Thyroid gland (tissue), 4 donors: ENCODE measurements at regions not wholly inside any gene's neighbourhood (a gene's known extent, or its start where the extent isn't known, plus 50 kb on each side); places are given as distances from the start of the nearest gene placed in this dataset.
"Not testable (repeated sequence)": the region's sequence is repeated elsewhere in the genome, so short reads cannot be mapped to it uniquely, and the experiment has no call there.

Experiments used
- DNase-seq, 2 donors: peaks; one replicate each; pipeline ENCODE4 v3.0.0-alpha.2; 2019
- H3K27ac ChIP-seq, 3 donors: fragments of 200-600 bp; sonication (generic); 1 replicate in 2 of 3; 2 replicates in 1 of 3; pipeline ENCODE4 v1.5.1; 2016 to 2019; ENCODE audit warnings: mild to moderate bottlenecking in 1 of 3, moderate library complexity in 1 of 3
- H3K27me3 ChIP-seq: fragments of 200-600 bp; sonication (generic); one replicate; pipeline ENCODE4 v1.5.1; 2019
- H3K36me3 ChIP-seq, 2 donors: fragments of 200-600 bp; sonication (generic); one replicate each; pipeline ENCODE4 v1.5.1; 2016 to 2019
- H3K4me1 ChIP-seq, 2 donors: fragments of 200-600 bp; sonication (generic); one replicate each; pipeline ENCODE4 v1.5.1; 2017 to 2019
- H3K4me3 ChIP-seq, 3 donors: fragments of 200-600 bp; sonication (generic); replicated peaks in 1 of 3; 1 replicate in 2 of 3; 2 replicates in 1 of 3; pipeline ENCODE4 v1.5.1; 2016; ENCODE audit warnings: mild to moderate bottlenecking in 1 of 3
- H3K9me3 ChIP-seq: fragments of 200-600 bp; sonication (generic); one replicate; pipeline ENCODE4 v1.5.1; 2017
- CTCF ChIP-seq, 6 experiments: fragments of 200-600 bp in 3 of 6; fragments of 450-650 bp in 3 of 6; sonication (generic) in 3 of 6; IDR thresholded peaks; one replicate each; pipeline ENCODE4 v1.5.1; 2016 to 2019; ENCODE audit warnings: antibody characterized with exemption in 6 of 6, mild to moderate bottlenecking in 2 of 6, inconsistent platforms in 1 of 6, moderate library complexity in 1 of 6
- POLR2A ChIP-seq, 2 donors: fragments of 450-650 bp; IDR thresholded peaks; one replicate each; pipeline ENCODE4 v1.6.1; 2017; ENCODE audit warnings: antibody characterized with exemption in 2 of 2, mild to moderate bottlenecking in 2 of 2, moderate library complexity in 1 of 2
- WGBS, 2 donors: methylation state at CpG; one replicate each; pipeline ENCODE4 v1.1.5; 2017; 5-methylcytosine and 5-hydroxymethylcytosine counted together
- intact Hi-C: fragments of 100-400 bp; cut with DNase I; formaldehyde crosslinking; loops from one replicate; pipeline ENCODE4 v1.15.1; 2023

- H3K27ac ChIP-seq = no peak overlapping the region
- no peaks in the 10 kb centered on the region for H3K27me3 ChIP-seq
- intact Hi-C loops = no loop called here
Observed at GRCh38 chr10:117454502-117454901, 79.3 kb upstream of the PDZD8 start.

GRCh38 chr10:117453484-117453883 is 78.2 kb upstream of the PDZD8 start:
- H3K9me3 ChIP-seq, intact Hi-C loops, H3K27ac ChIP-seq, H3K4me3 ChIP-seq, H3K36me3 ChIP-seq, H3K4me1 ChIP-seq, H3K27me3 ChIP-seq, DNase-seq: not testable (repeated sequence)
- 85 to 86% methylated on average over 5 of the region's 5 CpGs for WGBS, 2 donors

More at GRCh38 chr10:117454502-117454901, 79.3 kb upstream of the PDZD8 start:
- no peak for DNase-seq
- TF ChIP-seq POLR2A (IDR thresholded peaks at IDR 0.05) (no peak), CTCF (IDR thresholded peaks at IDR 0.05) (no peak)
- Histone ChIP-seq H3K9me3 (no peaks in the 10 kb centered on the region), H3K4me3 (no peak overlapping the region), H3K36me3 (no peaks in the 10 kb centered on the region), H3K4me1 (peaks cover 0 to 14% of the 10 kb centered on the region in 2 donors)
- WGBS, 2 donors = 53 to 73% methylated on average over 1 of the region's 1 CpG

DNA sequence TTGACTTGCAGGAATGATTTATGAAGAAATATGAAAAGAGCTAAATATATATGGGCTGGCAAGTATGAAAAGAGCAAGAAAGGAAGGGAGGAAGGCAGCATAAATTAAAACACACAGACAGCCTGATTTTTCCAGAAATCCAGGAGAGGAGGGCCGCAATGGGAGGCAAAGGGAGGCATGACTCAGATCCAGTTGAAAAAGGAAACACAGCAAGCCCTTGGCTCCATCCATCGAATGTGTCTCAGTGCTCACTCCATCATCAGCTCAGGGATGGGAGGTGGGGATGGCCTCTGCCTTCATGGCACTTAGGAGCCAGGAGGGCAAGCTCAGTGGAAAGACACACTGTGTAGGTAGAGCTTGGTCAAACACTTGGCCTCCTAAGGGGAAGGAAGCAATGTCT is 75.7 kb upstream of the PDZD8 start:
- H3K27me3 ChIP-seq = no peaks in the 10 kb centered on the region
- WGBS, 2 donors = 81% methylated on average over 2 of the region's 2 CpGs
- intact Hi-C loops = no loop called here
- no peak overlapping the region for H3K4me3 ChIP-seq
- no peaks in the 10 kb centered on the region for H3K36me3 ChIP-seq
- DNase-seq = no peak
- peaks cover 0 to under 1% of the 10 kb centered on the region in 2 donors for H3K4me1 ChIP-seq
- no peak for TF ChIP-seq CTCF (IDR thresholded peaks at IDR 0.05)
- no peak for TF ChIP-seq POLR2A (IDR thresholded peaks at IDR 0.05)
- no peaks in the 10 kb centered on the region for H3K9me3 ChIP-seq
- H3K27ac ChIP-seq = no peak overlapping the region

GRCh38 chr10:117449636-117450035 is 74.4 kb upstream of the PDZD8 start:
- Histone ChIP-seq H3K4me1 (no peaks in the 10 kb centered on the region), H3K4me3 (no peak overlapping the region), H3K36me3 (no peaks in the 10 kb centered on the region), H3K27me3 (no peaks in the 10 kb centered on the region), H3K9me3 (no peaks in the 10 kb centered on the region), H3K27ac (no peak overlapping the region)
- WGBS, 2 donors = 64 to 67% methylated on average over 6 of the region's 6 CpGs
- intact Hi-C loops = loop anchor here (10.0 kb wide), 1 partner anchor 235 kb away; no protein-coding TSS in a partner anchor
- DNase-seq = no peak
- TF ChIP-seq CTCF (IDR thresholded peaks at IDR 0.05) (no peak), POLR2A (IDR thresholded peaks at IDR 0.05) (no peak)

- no peak for DNase-seq
- 26 to 28% methylated on average over 5 of the region's 5 CpGs for WGBS, 2 donors
- no peaks in the 10 kb centered on the region for H3K4me1 ChIP-seq
- no peaks in the 10 kb centered on the region for H3K9me3 ChIP-seq
- intact Hi-C loops = loop anchor here (10.0 kb wide), 1 partner anchor 234 kb away; no protein-coding TSS in a partner anchor
- TF ChIP-seq CTCF (IDR thresholded peaks at IDR 0.05) = no peak
- no peak for TF ChIP-seq POLR2A (IDR thresholded peaks at IDR 0.05)
- no peak overlapping the region for H3K27ac ChIP-seq
- no peak overlapping the region for H3K4me3 ChIP-seq
- H3K36me3 ChIP-seq = no peaks in the 10 kb centered on the region
- H3K27me3 ChIP-seq = no peaks in the 10 kb centered on the region
Observed at GRCh38 chr10:117448802-117449201, 73.6 kb upstream of the PDZD8 start.

DNA sequence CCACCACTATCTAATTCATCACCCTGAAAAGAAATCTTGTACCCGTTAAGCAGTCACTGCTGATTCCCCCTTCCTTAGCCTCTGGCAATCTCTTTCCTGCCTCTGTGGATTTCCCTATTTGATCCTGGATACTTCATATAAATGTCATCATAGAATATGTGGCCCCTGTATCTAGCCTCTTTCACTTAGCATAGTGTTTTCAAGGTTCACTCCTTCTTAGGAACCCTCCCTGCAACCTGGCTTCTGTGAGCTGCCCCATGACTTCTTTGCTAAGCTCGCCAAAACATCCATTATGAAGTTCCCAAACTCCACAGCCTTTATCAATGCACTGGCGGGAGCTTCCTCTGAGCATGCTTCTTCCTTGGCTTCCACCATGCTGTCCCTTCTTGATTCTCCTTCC is 70.8 kb upstream of the PDZD8 start:
- WGBS, 2 donors = 92 to 93% methylated on average over 3 of the region's 3 CpGs
- intact Hi-C loops = loop anchor here (10.0 kb wide), 1 partner anchor 231 kb away; no protein-coding TSS in a partner anchor
- no peaks in the 10 kb centered on the region for H3K9me3 ChIP-seq
- H3K27ac ChIP-seq = no peak overlapping the region
- no peaks in the 10 kb centered on the region for H3K27me3 ChIP-seq
- H3K4me1 ChIP-seq = peaks cover 0 to 6% of the 10 kb centered on the region in 2 donors
- H3K4me3 ChIP-seq = no peak overlapping the region
- no peaks in the 10 kb centered on the region for H3K36me3 ChIP-seq
- no peak for DNase-seq
- TF ChIP-seq CTCF (IDR thresholded peaks at IDR 0.05) (no peak), POLR2A (IDR thresholded peaks at IDR 0.05) (no peak)
